ENCODE measurements at regions not wholly inside any gene's neighbourhood (a gene's known extent, or its start where the extent isn't known, plus 50 kb on each side); places are given as distances from the start of the nearest gene placed in this dataset.

GRCh38 chr4:131084997-131085396 is 1989.0 kb downstream of the C4orf33 start (continued):
- TF ChIP-seq, protein P1, sequence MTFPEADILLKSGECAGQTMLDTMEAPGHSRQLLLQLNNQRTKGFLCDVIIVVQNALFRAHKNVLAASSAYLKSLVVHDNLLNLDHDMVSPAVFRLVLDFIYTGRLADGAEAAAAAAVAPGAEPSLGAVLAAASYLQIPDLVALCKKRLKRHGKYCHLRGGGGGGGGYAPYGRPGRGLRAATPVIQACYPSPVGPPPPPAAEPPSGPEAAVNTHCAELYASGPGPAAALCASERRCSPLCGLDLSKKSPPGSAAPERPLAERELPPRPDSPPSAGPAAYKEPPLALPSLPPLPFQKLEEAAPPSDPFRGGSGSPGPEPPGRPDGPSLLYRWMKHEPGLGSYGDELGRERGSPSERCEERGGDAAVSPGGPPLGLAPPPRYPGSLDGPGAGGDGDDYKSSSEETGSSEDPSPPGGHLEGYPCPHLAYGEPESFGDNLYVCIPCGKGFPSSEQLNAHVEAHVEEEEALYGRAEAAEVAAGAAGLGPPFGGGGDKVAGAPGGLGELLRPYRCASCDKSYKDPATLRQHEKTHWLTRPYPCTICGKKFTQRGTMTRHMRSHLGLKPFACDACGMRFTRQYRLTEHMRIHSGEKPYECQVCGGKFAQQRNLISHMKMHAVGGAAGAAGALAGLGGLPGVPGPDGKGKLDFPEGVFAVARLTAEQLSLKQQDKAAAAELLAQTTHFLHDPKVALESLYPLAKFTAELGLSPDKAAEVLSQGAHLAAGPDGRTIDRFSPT (tag by site-specific recombination; IDR thresholded peaks at IDR 0.05) = no peak
- TF ChIP-seq ZNF560 (tag by site-specific recombination; IDR thresholded peaks at IDR 0.05; ENCODE audit: borderline replicate concordance) (no peak), ZNF18 (tag by site-specific recombination; IDR thresholded peaks at IDR 0.05) (no peak), ZNF133 (tag by site-specific recombination; IDR thresholded peaks at IDR 0.05) (no peak), ZNF138 (tag by site-specific recombination; IDR thresholded peaks at IDR 0.05; ENCODE audit: borderline replicate concordance) (no peak)

DNA sequence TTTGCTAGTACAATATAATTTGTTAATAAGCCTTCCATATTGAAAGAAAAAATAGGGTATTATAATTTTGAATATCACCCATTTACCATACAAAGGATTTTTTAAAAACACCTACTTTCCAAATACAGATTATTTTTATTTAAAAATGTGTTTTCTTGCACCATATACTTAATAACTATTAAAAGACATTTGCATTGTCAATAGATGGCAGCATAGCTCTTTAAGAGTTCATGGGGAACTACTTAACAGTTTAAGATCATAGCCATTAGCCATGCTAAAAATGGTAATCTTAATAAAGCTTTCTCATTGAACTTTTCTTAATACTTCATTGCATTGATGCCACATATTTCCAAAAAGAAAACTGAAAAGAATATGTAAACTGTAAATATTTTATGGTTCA is 1995.9 kb downstream of the C4orf33 start:
- CTCF ChIA-PET = interaction anchor here (0.6 kb wide), 2 partner anchors 346 to 377 kb away, joined by 3 to 5 read pairs; no protein-coding TSS in a partner anchor
- POLR2A ChIA-PET = no interaction called here
- Histone ChIP-seq H3K36me3 (ENCODE audit: control insufficient read depth in 2 of 2, insufficient read depth in 1 of 2, low read length in 2 of 2) (no peaks in the 10 kb centered on the region), H3K27ac (ENCODE audit: extremely low read depth, low read depth, low read length) (no peak overlapping the region), H3K9me3 (ENCODE audit: control insufficient read depth, insufficient read depth, low read depth, low read length) (no peaks in the 10 kb centered on the region), H3K4me3 (ENCODE audit: low read depth, low read length) (no peak overlapping the region), H3K4me1 (ENCODE audit: control insufficient read depth, insufficient read depth, low read length) (no peaks in the 10 kb centered on the region)
- no peak for TF ChIP-seq SP3 (tag by site-specific recombination; IDR thresholded peaks at IDR 0.05)
- peak; percentile 40 for TF ChIP-seq ZNF654 (tag by site-specific recombination; IDR thresholded peaks at IDR 0.05; ENCODE audit: low read depth)

- CTCF ChIA-PET = no interaction called here
- no peaks in the 10 kb centered on the region for H3K4me1 ChIP-seq (ENCODE audit: control insufficient read depth, insufficient read depth, low read length)
These were observed 1997.4 kb downstream of the C4orf33 start for GRCh38 chr4:131093303-131093702.

More at GRCh38 chr4:131093303-131093702, 1997.4 kb downstream of the C4orf33 start:
- Histone ChIP-seq H3K27ac (ENCODE audit: extremely low read depth, low read depth, low read length) (no peak overlapping the region), H3K9me3 (ENCODE audit: control insufficient read depth, insufficient read depth, low read depth, low read length) (no peaks in the 10 kb centered on the region), H3K36me3 (ENCODE audit: control insufficient read depth in 2 of 2, insufficient read depth in 1 of 2, low read length in 2 of 2) (no peaks in the 10 kb centered on the region), H3K4me3 (ENCODE audit: low read depth, low read length) (no peak overlapping the region)
- TF ChIP-seq ZBTB8A (tag by site-specific recombination; IDR thresholded peaks at IDR 0.05) (no peak), ZBTB26 (tag by site-specific recombination; optimal IDR thresholded peaks at IDR 0.05) (no peak), BCL11A (tag by site-specific recombination; IDR thresholded peaks at IDR 0.05; ENCODE audit: low read depth) (no peak), ZNF704 (tag by site-specific recombination; IDR thresholded peaks at IDR 0.05) (no peak), ZBTB21 (tag by site-specific recombination; IDR thresholded peaks at IDR 0.05) (no peak), OVOL3 (tag by site-specific recombination; IDR thresholded peaks at IDR 0.05) (no peak), GLIS1 (tag by site-specific recombination; IDR thresholded peaks at IDR 0.05) (no peak), WT1 (tag by site-specific recombination; IDR thresholded peaks at IDR 0.05) (no peak), ZNF341 (tag by site-specific recombination; IDR thresholded peaks at IDR 0.05; ENCODE audit: low read depth) (no peak), ZSCAN30 (tag by site-specific recombination; IDR thresholded peaks at IDR 0.05) (no peak), SP3 (tag by site-specific recombination; IDR thresholded peaks at IDR 0.05) (no peak), ZBTB17 (tag by site-specific recombination; IDR thresholded peaks at IDR 0.05) (no peak), ZNF639 (tag by site-specific recombination; IDR thresholded peaks at IDR 0.05) (no peak), HOXD13 (CRISPR knock-in tag; IDR thresholded peaks at IDR 0.05; ENCODE audit: borderline replicate concordance) (no peak), ZNF362 (tag by site-specific recombination; IDR thresholded peaks at IDR 0.05) (no peak), FEZF1 (tag by site-specific recombination; IDR thresholded peaks at IDR 0.05) (no peak)
- POLR2A ChIA-PET = no interaction called here

Data from HEK293 (cell line).